ENCODE measurements at regions not wholly inside any gene's neighbourhood (a gene's known extent, or its start where the extent isn't known, plus 50 kb on each side); places are given as distances from the start of the nearest gene placed in this dataset.

DNA sequence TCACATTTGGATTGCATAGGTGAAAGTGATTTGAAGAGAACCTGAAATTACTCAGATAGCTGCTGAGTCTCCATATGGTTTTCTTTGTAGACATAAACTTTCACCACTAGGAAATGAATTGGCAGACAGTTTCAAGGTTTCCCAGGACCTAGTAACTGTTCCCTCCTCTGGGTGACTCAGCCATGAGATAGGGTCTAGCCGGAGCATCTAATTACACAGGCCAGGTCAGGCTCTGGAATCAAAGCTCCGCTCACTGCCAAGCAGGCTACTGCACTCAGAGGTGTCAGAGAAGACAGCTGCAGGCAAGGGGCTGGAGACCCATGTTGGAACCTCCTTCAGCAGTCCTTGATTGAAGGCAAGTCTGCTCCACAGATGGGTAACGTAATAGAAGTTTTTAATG lies 429.2 kb downstream of the TNS1 start:
- H3K4me1 ChIP-seq (ENCODE audit: insufficient read depth, low read length, poor library complexity, severe bottlenecking), result no peaks in the 10 kb centered on the region
- TF ChIP-seq EZH2phosphoT487 (IDR thresholded peaks at IDR 0.05; ENCODE audit: borderline replicate concordance, low read depth, low read length), result no peak
- TF ChIP-seq, protein P1, sequence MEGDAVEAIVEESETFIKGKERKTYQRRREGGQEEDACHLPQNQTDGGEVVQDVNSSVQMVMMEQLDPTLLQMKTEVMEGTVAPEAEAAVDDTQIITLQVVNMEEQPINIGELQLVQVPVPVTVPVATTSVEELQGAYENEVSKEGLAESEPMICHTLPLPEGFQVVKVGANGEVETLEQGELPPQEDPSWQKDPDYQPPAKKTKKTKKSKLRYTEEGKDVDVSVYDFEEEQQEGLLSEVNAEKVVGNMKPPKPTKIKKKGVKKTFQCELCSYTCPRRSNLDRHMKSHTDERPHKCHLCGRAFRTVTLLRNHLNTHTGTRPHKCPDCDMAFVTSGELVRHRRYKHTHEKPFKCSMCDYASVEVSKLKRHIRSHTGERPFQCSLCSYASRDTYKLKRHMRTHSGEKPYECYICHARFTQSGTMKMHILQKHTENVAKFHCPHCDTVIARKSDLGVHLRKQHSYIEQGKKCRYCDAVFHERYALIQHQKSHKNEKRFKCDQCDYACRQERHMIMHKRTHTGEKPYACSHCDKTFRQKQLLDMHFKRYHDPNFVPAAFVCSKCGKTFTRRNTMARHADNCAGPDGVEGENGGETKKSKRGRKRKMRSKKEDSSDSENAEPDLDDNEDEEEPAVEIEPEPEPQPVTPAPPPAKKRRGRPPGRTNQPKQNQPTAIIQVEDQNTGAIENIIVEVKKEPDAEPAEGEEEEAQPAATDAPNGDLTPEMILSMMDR (conservative IDR thresholded peaks at IDR 0.05; ENCODE audit: low read length), result no peak
- H3K4me2 ChIP-seq (ENCODE audit: low read length), result no peak overlapping the region
- no peak for DNase-seq (ENCODE audit: low spot score)
- no peaks in the 10 kb centered on the region for H4K20me1 ChIP-seq (ENCODE audit: insufficient read depth, low read length)
- POLR2A ChIA-PET, result no interaction called here
- H3K4me3 ChIP-seq (ENCODE audit: low read depth, low read length, poor library complexity, severe bottlenecking), result no peak overlapping the region
- H3K9me2 ChIP-seq (ENCODE audit: insufficient read depth, low read length), result no peaks in the 10 kb centered on the region
- H3K9me3 ChIP-seq (ENCODE audit: low read length), result no peaks in the 10 kb centered on the region
- CTCF ChIA-PET (ENCODE audit: unreplicated experiment), result interaction anchor here (0.6 kb wide), 1 partner anchor 414 kb away, joined by 3 read pairs; no protein-coding TSS in a partner anchor
- H3K36me3 ChIP-seq (ENCODE audit: insufficient read depth, low read length), result no peaks in the 10 kb centered on the region
- H3K79me2 ChIP-seq (ENCODE audit: insufficient read depth, low read depth, low read length), result no peaks in the 10 kb centered on the region
- no peak overlapping the region for H3K27ac ChIP-seq (ENCODE audit: low read depth, low read length, poor library complexity, severe bottlenecking)
- H2AFZ ChIP-seq (ENCODE audit: low read length), result no peak overlapping the region
- no TSS peak for BruUV-seq (replicated peaks)
- intact Hi-C loops (cut with micrococcal nuclease; ENCODE audit: unreplicated experiment), result no loop called here

DNA sequence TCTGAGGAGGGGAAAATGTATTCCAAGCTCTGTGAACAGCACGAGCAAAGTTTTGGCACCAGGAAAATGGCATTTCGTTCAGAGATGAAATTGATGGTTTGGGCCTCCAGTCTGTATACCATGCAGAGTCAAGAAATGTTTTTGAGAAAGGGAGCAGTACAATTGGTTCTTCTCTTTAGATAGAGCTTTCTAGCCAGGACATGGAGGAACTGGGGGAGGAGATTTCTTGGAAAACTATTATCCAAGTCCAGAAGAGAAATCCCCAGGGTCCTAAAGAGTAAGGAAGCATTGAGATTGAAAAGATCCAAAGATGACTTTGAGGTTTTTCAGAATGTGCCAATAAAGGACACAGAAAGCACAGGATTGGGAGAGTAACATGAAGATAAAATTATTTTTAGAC lies 432.4 kb downstream of the TNS1 start:
- no peak overlapping the region for H3K4me3 ChIP-seq (ENCODE audit: low read depth, low read length, poor library complexity, severe bottlenecking)
- H2AFZ ChIP-seq (ENCODE audit: low read length), result no peak overlapping the region
- no peaks in the 10 kb centered on the region for H3K79me2 ChIP-seq (ENCODE audit: insufficient read depth, low read depth, low read length)
- ChIA-PET POLR2A (no interaction called here), CTCF (ENCODE audit: unreplicated experiment) (no interaction called here)
- BruUV-seq (replicated peaks), result no TSS peak
- no peaks in the 10 kb centered on the region for H3K9me3 ChIP-seq (ENCODE audit: low read length)
- no peaks in the 10 kb centered on the region for H3K9me2 ChIP-seq (ENCODE audit: insufficient read depth, low read length)
- H3K27ac ChIP-seq (ENCODE audit: low read depth, low read length, poor library complexity, severe bottlenecking), result no peak overlapping the region
- no peak for DNase-seq (ENCODE audit: low spot score)
- H3K36me3 ChIP-seq (ENCODE audit: insufficient read depth, low read length), result no peaks in the 10 kb centered on the region
- H3K4me2 ChIP-seq (ENCODE audit: low read length), result no peak overlapping the region
- H4K20me1 ChIP-seq (ENCODE audit: insufficient read depth, low read length), result no peaks in the 10 kb centered on the region
- H3K4me1 ChIP-seq (ENCODE audit: insufficient read depth, low read length, poor library complexity, severe bottlenecking), result no peaks in the 10 kb centered on the region
- TF ChIP-seq, protein P1 (conservative IDR thresholded peaks at IDR 0.05; ENCODE audit: low read length), result no peak
- no peak for TF ChIP-seq EZH2phosphoT487 (IDR thresholded peaks at IDR 0.05; ENCODE audit: borderline replicate concordance, low read depth, low read length)
- intact Hi-C loops (cut with micrococcal nuclease; ENCODE audit: unreplicated experiment), result no loop called here

DNA sequence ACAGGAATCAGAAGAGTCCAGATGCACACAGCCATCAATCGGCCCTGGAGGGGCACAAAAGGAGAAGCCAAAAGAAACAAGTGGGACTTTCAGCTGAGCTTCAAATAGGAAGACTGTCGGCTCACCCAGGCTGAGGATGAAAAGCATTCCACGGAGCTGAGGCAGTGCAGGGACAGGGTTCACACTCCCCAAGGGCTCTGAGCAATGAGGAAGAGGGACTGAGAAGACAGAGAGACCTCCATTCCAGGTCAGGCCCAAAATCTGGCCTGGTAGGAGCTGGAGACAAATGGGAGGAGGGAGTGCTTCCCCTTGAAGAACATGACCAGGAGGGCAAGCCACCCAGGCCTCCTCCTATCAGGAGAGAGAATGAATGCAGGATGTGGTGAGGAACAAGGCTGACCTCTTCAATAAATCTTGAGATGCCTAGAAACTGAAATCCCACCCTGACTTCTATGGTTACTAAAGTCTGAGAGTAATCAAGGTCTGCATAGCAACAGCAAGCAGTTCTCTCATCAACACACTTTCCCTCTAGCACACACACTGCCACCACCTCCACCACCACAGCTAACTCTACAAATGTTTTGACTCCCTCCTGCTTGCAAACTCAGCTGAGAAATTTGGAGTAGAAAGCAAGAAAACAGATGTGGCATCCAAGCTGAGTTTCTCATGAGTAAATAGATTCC lies 434.4 kb downstream of the TNS1 start:
- H2AFZ ChIP-seq (ENCODE audit: low read length), result no peak overlapping the region
- H3K4me1 ChIP-seq (ENCODE audit: insufficient read depth, low read length, poor library complexity, severe bottlenecking), result no peaks in the 10 kb centered on the region
- no TSS peak for BruUV-seq (replicated peaks)
- H3K27ac ChIP-seq (ENCODE audit: low read depth, low read length, poor library complexity, severe bottlenecking), result no peak overlapping the region
- no peaks in the 10 kb centered on the region for H3K36me3 ChIP-seq (ENCODE audit: insufficient read depth, low read length)
- no peak overlapping the region for H3K4me2 ChIP-seq (ENCODE audit: low read length)
- H3K79me2 ChIP-seq (ENCODE audit: insufficient read depth, low read depth, low read length), result no peaks in the 10 kb centered on the region
- intact Hi-C loops (cut with micrococcal nuclease; ENCODE audit: unreplicated experiment), result no loop called here
- no peaks in the 10 kb centered on the region for H4K20me1 ChIP-seq (ENCODE audit: insufficient read depth, low read length)
- no peak for DNase-seq (ENCODE audit: low spot score)
- TF ChIP-seq EZH2phosphoT487 (IDR thresholded peaks at IDR 0.05; ENCODE audit: borderline replicate concordance, low read depth, low read length), result no peak
- TF ChIP-seq, protein P1 (conservative IDR thresholded peaks at IDR 0.05; ENCODE audit: low read length), result no peak
- H3K9me2 ChIP-seq (ENCODE audit: insufficient read depth, low read length), result no peaks in the 10 kb centered on the region
- POLR2A ChIA-PET, result no interaction called here
- no peaks in the 10 kb centered on the region for H3K9me3 ChIP-seq (ENCODE audit: low read length)
- no peak overlapping the region for H3K4me3 ChIP-seq (ENCODE audit: low read depth, low read length, poor library complexity, severe bottlenecking)
- CTCF ChIA-PET (ENCODE audit: unreplicated experiment), result no interaction called here
